ENCODE measurements at regions not wholly inside any gene's neighbourhood (a gene's known extent, or its start where the extent isn't known, plus 50 kb on each side); places are given as distances from the start of the nearest gene placed in this dataset.

GRCh38 chr6:80608881-80609280 lies 502.4 kb downstream of the BCKDHB start:
- Histone ChIP-seq H3K27ac (ENCODE audit: low read depth, low read length) (no peak overlapping the region), H3K4me3 (ENCODE audit: low read length) (no peak overlapping the region)
- TF ChIP-seq, protein P1, sequence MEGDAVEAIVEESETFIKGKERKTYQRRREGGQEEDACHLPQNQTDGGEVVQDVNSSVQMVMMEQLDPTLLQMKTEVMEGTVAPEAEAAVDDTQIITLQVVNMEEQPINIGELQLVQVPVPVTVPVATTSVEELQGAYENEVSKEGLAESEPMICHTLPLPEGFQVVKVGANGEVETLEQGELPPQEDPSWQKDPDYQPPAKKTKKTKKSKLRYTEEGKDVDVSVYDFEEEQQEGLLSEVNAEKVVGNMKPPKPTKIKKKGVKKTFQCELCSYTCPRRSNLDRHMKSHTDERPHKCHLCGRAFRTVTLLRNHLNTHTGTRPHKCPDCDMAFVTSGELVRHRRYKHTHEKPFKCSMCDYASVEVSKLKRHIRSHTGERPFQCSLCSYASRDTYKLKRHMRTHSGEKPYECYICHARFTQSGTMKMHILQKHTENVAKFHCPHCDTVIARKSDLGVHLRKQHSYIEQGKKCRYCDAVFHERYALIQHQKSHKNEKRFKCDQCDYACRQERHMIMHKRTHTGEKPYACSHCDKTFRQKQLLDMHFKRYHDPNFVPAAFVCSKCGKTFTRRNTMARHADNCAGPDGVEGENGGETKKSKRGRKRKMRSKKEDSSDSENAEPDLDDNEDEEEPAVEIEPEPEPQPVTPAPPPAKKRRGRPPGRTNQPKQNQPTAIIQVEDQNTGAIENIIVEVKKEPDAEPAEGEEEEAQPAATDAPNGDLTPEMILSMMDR (IDR thresholded peaks at IDR 0.05; ENCODE audit: low read depth, low read length, poor library complexity, severe bottlenecking) = no peak
- TF ChIP-seq EZH2phosphoT487 (IDR thresholded peaks at IDR 0.05; ENCODE audit: borderline replicate concordance, low read length) = no peak

GRCh38 chr6:80607811-80608391 lies 501.4 kb downstream of the BCKDHB start:
- no peaks in the 10 kb centered on the region for H3K79me2 ChIP-seq (ENCODE audit: control insufficient read depth, low read length)
- H3K4me3 ChIP-seq (ENCODE audit: low read length) = no peak overlapping the region
- H4K20me1 ChIP-seq (ENCODE audit: control insufficient read depth, insufficient read depth, low read depth, low read length) = no peaks in the 10 kb centered on the region
- no peak overlapping the region for H3K27ac ChIP-seq (ENCODE audit: low read depth, low read length)
- H3F3A ChIP-seq (ENCODE audit: control insufficient read depth, insufficient read depth) = no peaks in the 10 kb centered on the region
- H3K4me2 ChIP-seq (ENCODE audit: low read length) = no peak overlapping the region
- H3K4me1 ChIP-seq (ENCODE audit: control insufficient read depth, low read length) = no peaks in the 10 kb centered on the region
- H3K36me3 ChIP-seq (ENCODE audit: control insufficient read depth, low read length) = no peaks in the 10 kb centered on the region
- no peaks in the 10 kb centered on the region for H3K27me3 ChIP-seq (ENCODE audit: control insufficient read depth, low read length)
- no peaks in the 10 kb centered on the region for H3K9me3 ChIP-seq (ENCODE audit: control insufficient read depth, insufficient read depth, low read length)
- H3K9me2 ChIP-seq (replicated peaks; ENCODE audit: control insufficient read depth, low read length) = no peaks in the 10 kb centered on the region
- TF ChIP-seq EZH2phosphoT487 (IDR thresholded peaks at IDR 0.05; ENCODE audit: borderline replicate concordance, low read length) = no peak
- TF ChIP-seq, protein P1 (IDR thresholded peaks at IDR 0.05; ENCODE audit: low read depth, low read length, poor library complexity, severe bottlenecking) = no peak

More at GRCh38 chr6:80608881-80609280, 502.4 kb downstream of the BCKDHB start:
- no peaks in the 10 kb centered on the region for H3K36me3 ChIP-seq (ENCODE audit: control insufficient read depth, low read length)
- no peaks in the 10 kb centered on the region for H4K20me1 ChIP-seq (ENCODE audit: control insufficient read depth, insufficient read depth, low read depth, low read length)
- H3K9me3 ChIP-seq (ENCODE audit: control insufficient read depth, insufficient read depth, low read length) = no peaks in the 10 kb centered on the region
- no peaks in the 10 kb centered on the region for H3K4me1 ChIP-seq (ENCODE audit: control insufficient read depth, low read length)
- H3K4me2 ChIP-seq (ENCODE audit: low read length) = no peak overlapping the region
- no peaks in the 10 kb centered on the region for H3K27me3 ChIP-seq (ENCODE audit: control insufficient read depth, low read length)
- no peaks in the 10 kb centered on the region for H3K79me2 ChIP-seq (ENCODE audit: control insufficient read depth, low read length)
- no peaks in the 10 kb centered on the region for H3F3A ChIP-seq (ENCODE audit: control insufficient read depth, insufficient read depth)
- H3K9me2 ChIP-seq (replicated peaks; ENCODE audit: control insufficient read depth, low read length) = no peaks in the 10 kb centered on the region

GRCh38 chr6:80605165-80605989 lies 498.9 kb downstream of the BCKDHB start:
- no peak overlapping the region for H3K27ac ChIP-seq (ENCODE audit: low read depth, low read length)
- H3K27me3 ChIP-seq (ENCODE audit: control insufficient read depth, low read length) = no peaks in the 10 kb centered on the region
- no peaks in the 10 kb centered on the region for H3K79me2 ChIP-seq (ENCODE audit: control insufficient read depth, low read length)
- no peak overlapping the region for H3K4me3 ChIP-seq (ENCODE audit: low read length)
- no peaks in the 10 kb centered on the region for H3K36me3 ChIP-seq (ENCODE audit: control insufficient read depth, low read length)
- no peaks in the 10 kb centered on the region for H3K9me3 ChIP-seq (ENCODE audit: control insufficient read depth, insufficient read depth, low read length)
- no peaks in the 10 kb centered on the region for H3F3A ChIP-seq (ENCODE audit: control insufficient read depth, insufficient read depth)
- H3K4me2 ChIP-seq (ENCODE audit: low read length) = no peak overlapping the region
- H3K4me1 ChIP-seq (ENCODE audit: control insufficient read depth, low read length) = no peaks in the 10 kb centered on the region
- H4K20me1 ChIP-seq (ENCODE audit: control insufficient read depth, insufficient read depth, low read depth, low read length) = no peaks in the 10 kb centered on the region
- H3K9me2 ChIP-seq (replicated peaks; ENCODE audit: control insufficient read depth, low read length) = no peaks in the 10 kb centered on the region
- TF ChIP-seq, protein P1 (IDR thresholded peaks at IDR 0.05; ENCODE audit: low read depth, low read length, poor library complexity, severe bottlenecking) = peak; percentile 44
- no peak for TF ChIP-seq EZH2phosphoT487 (IDR thresholded peaks at IDR 0.05; ENCODE audit: borderline replicate concordance, low read length)

All from DOHH2 (cell line).